ENCODE measurements at regions not wholly inside any gene's neighbourhood (a gene's known extent, or its start where the extent isn't known, plus 50 kb on each side); places are given as distances from the start of the nearest gene placed in this dataset.

GRCh38 chr1:59045636-59046035 is 251.3 kb upstream of the FGGY start (continued):
- TF ChIP-seq ATF3 (IDR thresholded peaks at IDR 0.05; ENCODE audit: insufficient read depth, low read depth, low read length) (no peak), EP300 (IDR thresholded peaks at IDR 0.05; ENCODE audit: borderline replicate concordance in 1 of 2, low read depth in 2 of 2, low read length in 2 of 2) (no peak)

Measured in H1 (cell line).